MM.1S (cell line): ENCODE measurements at regions not wholly inside any gene's neighbourhood (a gene's known extent, or its start where the extent isn't known, plus 50 kb on each side); places are given as distances from the start of the nearest gene placed in this dataset.
A peak's percentile ranks its signal among the peaks of the same experiment; 100 is the strongest.

Source experiments
- DNase-seq: peaks from one replicate; pipeline ENCODE4 v3.0.0-alpha.2; 2015
- H2AFZ ChIP-seq: fragments of 300-600 bp; sonication (generic); 2 replicates; pipeline ENCODE4 v1.6.0; 2016; ENCODE audit warnings: antibody characterized with exemption, low read length
- H3F3A ChIP-seq: fragments of 300-600 bp; sonication (generic); 2 replicates; pipeline ENCODE4 v1.6.1; 2016; ENCODE audit warnings: mild to moderate bottlenecking, antibody characterized with exemption, low read length, moderate library complexity, mixed read lengths; ENCODE audit not compliant: insufficient read depth
- H3K27ac ChIP-seq: fragments of 300-600 bp; sonication (generic); 2 replicates; pipeline ENCODE4 v1.5.1; 2016; ENCODE audit warnings: mild to moderate bottlenecking, low read length
- H3K27me3 ChIP-seq: fragments of 300-600 bp; sonication (generic); replicated peaks from 2 replicates; pipeline ENCODE4 v1.6.0; 2016; ENCODE audit warnings: low read length; ENCODE audit not compliant: insufficient read depth
- H3K36me3 ChIP-seq: fragments of 300-600 bp; sonication (generic); replicated peaks from 2 replicates; pipeline ENCODE4 v1.6.1; 2016; ENCODE audit warnings: mild to moderate bottlenecking, low read length, mixed read lengths; ENCODE audit not compliant: insufficient read depth
- H3K4me1 ChIP-seq: fragments of 300-600 bp; sonication (generic); 2 replicates; pipeline ENCODE4 v1.6.1; 2016; ENCODE audit warnings: low read length, mixed read lengths
- H3K4me2 ChIP-seq: fragments of 300-600 bp; sonication (generic); 2 replicates; pipeline ENCODE4 v1.6.0; 2016; ENCODE audit warnings: low read depth, low read length
- H3K4me3 ChIP-seq: fragments of 300-600 bp; sonication (generic); 2 replicates; pipeline ENCODE4 v1.5.1; 2016; ENCODE audit warnings: low read length, mixed read lengths
- H3K79me2 ChIP-seq: fragments of 300-600 bp; sonication (generic); 2 replicates; pipeline ENCODE4 v1.6.1; 2016; ENCODE audit warnings: mixed run types, low read length, mixed read lengths
- H3K9ac ChIP-seq: fragments of 300-600 bp; sonication (generic); 2 replicates; pipeline ENCODE4 v1.6.1; 2016; ENCODE audit warnings: low read length, mixed read lengths
- H3K9me2 ChIP-seq: fragments of 300-600 bp; sonication (generic); replicated peaks from 2 replicates; pipeline ENCODE4 v1.6.1; 2016; ENCODE audit warnings: mild to moderate bottlenecking, low read length, mixed read lengths; ENCODE audit not compliant: insufficient read depth
- H3K9me3 ChIP-seq: fragments of 300-600 bp; sonication (generic); replicated peaks from 2 replicates; pipeline ENCODE4 v1.6.1; 2016; ENCODE audit warnings: mild to moderate bottlenecking, low read length, mixed read lengths; ENCODE audit not compliant: insufficient read depth
- H4K20me1 ChIP-seq: fragments of 300-600 bp; sonication (generic); 2 replicates; pipeline ENCODE4 v1.6.1; 2016; ENCODE audit warnings: mild to moderate bottlenecking, low read length, moderate library complexity, mixed read lengths; ENCODE audit not compliant: insufficient read depth
- EZH2 ChIP-seq: fragments of 300-600 bp; sonication (generic); optimal IDR thresholded peaks from 2 replicates; pipeline ENCODE3; 2017; ENCODE audit warnings: low read depth, mild to moderate bottlenecking, antibody characterized with exemption, low read length, mixed read lengths
- EZH2phosphoT487 ChIP-seq: fragments of 300-600 bp; sonication (generic); IDR thresholded peaks from 2 replicates; pipeline ENCODE4 v1.6.1; 2018; ENCODE audit warnings: antibody characterized with exemption, low read length
- TF ChIP-seq, protein P1 (sequence below): fragments of 300-600 bp; sonication (generic); IDR thresholded peaks from 2 replicates; pipeline ENCODE4 v1.5.1; 2016; ENCODE audit warnings: antibody characterized with exemption, low read length, mixed read lengths

DNA sequence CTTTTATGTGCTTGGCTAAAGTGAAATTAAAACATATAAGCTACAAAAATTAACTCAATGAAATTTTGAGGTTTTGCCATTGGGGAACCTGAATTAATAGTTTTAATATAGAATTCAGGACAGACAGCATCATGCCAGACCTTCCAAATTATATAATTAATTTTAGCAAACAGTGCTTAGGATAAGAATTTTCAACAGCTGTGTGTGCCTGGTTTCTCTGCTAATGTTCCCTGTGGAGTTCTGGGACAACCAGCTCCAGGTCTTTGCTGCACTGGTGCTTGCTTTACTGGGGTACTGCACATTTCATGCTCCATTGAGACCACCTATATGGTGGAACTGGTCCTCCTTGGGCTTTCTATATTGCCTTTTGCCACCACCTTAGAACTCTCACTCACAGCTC lies 199.5 kb downstream of the NDFIP2 start:
- Histone ChIP-seq H3K36me3 (no peaks in the 10 kb centered on the region), H3K4me3 (no peak overlapping the region), H2AFZ (no peak overlapping the region), H3K4me2 (no peak overlapping the region), H3K27ac (no peak overlapping the region), H3K79me2 (no peaks in the 10 kb centered on the region), H3K9me2 (no peaks in the 10 kb centered on the region), H3K4me1 (no peaks in the 10 kb centered on the region), H3K27me3 (no peaks in the 10 kb centered on the region), H3K9me3 (no peaks in the 10 kb centered on the region), H3F3A (no peaks in the 10 kb centered on the region), H4K20me1 (no peaks in the 10 kb centered on the region), H3K9ac (no peak overlapping the region)
- no peak for TF ChIP-seq EZH2phosphoT487
- DNase-seq, result no peak

DNA sequence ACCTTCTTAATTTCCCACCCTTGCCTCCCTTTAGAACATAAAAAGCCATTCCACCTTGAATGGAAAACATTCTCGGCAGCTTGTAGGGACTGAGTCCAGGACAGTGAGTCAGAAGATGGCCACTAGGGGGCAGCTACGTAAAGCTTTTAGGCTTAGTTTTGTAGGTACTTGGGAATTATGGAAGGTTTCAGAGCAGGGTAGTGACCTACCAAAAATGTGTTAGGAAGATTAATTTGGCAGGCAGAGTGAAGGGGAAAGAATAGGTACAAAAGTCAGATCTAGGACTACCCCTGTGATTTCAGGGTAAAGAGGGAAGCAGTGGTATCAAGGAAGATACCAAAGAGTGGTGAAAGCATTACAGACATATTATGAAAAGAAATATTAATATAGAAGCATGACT lies 198.4 kb downstream of the NDFIP2 start:
- H3K4me3 ChIP-seq, result no peak overlapping the region
- H3K27ac ChIP-seq, result no peak overlapping the region
- TF ChIP-seq, protein P1, sequence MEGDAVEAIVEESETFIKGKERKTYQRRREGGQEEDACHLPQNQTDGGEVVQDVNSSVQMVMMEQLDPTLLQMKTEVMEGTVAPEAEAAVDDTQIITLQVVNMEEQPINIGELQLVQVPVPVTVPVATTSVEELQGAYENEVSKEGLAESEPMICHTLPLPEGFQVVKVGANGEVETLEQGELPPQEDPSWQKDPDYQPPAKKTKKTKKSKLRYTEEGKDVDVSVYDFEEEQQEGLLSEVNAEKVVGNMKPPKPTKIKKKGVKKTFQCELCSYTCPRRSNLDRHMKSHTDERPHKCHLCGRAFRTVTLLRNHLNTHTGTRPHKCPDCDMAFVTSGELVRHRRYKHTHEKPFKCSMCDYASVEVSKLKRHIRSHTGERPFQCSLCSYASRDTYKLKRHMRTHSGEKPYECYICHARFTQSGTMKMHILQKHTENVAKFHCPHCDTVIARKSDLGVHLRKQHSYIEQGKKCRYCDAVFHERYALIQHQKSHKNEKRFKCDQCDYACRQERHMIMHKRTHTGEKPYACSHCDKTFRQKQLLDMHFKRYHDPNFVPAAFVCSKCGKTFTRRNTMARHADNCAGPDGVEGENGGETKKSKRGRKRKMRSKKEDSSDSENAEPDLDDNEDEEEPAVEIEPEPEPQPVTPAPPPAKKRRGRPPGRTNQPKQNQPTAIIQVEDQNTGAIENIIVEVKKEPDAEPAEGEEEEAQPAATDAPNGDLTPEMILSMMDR, result peak; percentile 90
- TF ChIP-seq EZH2phosphoT487, result no peak
- no peaks in the 10 kb centered on the region for H3K79me2 ChIP-seq
- H3F3A ChIP-seq, result no peaks in the 10 kb centered on the region
- H3K9me3 ChIP-seq, result no peaks in the 10 kb centered on the region
- no peaks in the 10 kb centered on the region for H4K20me1 ChIP-seq
- no peaks in the 10 kb centered on the region for H3K36me3 ChIP-seq
- H3K27me3 ChIP-seq, result no peaks in the 10 kb centered on the region
- H3K4me1 ChIP-seq, result no peaks in the 10 kb centered on the region
- no peak overlapping the region for H2AFZ ChIP-seq
- no peak overlapping the region for H3K4me2 ChIP-seq
- no peaks in the 10 kb centered on the region for H3K9me2 ChIP-seq
- DNase-seq, result peak; percentile 62
- H3K9ac ChIP-seq, result no peak overlapping the region

DNA sequence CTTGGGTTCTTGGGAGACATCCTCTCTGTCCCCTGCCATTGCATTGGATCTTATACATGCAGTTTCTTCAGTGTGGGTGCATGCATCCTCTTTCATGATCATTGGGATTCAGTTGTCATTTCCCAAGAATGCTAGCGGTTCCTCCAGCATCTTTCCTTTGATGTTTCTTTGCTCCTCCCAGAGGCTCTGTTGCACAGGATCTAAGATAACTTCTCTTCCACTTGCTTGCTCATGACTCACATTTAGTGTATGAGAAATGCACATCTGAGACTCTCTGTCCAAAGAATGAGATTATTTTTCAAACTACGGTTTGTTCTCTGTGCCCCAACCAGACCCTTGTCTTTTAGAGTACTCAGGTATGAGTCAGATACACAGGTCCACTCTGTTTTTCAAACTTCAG lies 197.1 kb downstream of the NDFIP2 start:
- Histone ChIP-seq H3K4me3 (no peak overlapping the region), H3F3A (no peaks in the 10 kb centered on the region), H3K9ac (no peak overlapping the region), H4K20me1 (no peaks in the 10 kb centered on the region), H3K27me3 (no peaks in the 10 kb centered on the region), H2AFZ (no peak overlapping the region), H3K9me2 (no peaks in the 10 kb centered on the region), H3K36me3 (no peaks in the 10 kb centered on the region), H3K4me2 (no peak overlapping the region), H3K9me3 (no peaks in the 10 kb centered on the region), H3K4me1 (no peaks in the 10 kb centered on the region), H3K79me2 (no peaks in the 10 kb centered on the region), H3K27ac (no peak overlapping the region)
- no peak for DNase-seq
- TF ChIP-seq EZH2phosphoT487, result no peak
- TF ChIP-seq, protein P1, result no peak
- TF ChIP-seq EZH2, result no peak

DNA sequence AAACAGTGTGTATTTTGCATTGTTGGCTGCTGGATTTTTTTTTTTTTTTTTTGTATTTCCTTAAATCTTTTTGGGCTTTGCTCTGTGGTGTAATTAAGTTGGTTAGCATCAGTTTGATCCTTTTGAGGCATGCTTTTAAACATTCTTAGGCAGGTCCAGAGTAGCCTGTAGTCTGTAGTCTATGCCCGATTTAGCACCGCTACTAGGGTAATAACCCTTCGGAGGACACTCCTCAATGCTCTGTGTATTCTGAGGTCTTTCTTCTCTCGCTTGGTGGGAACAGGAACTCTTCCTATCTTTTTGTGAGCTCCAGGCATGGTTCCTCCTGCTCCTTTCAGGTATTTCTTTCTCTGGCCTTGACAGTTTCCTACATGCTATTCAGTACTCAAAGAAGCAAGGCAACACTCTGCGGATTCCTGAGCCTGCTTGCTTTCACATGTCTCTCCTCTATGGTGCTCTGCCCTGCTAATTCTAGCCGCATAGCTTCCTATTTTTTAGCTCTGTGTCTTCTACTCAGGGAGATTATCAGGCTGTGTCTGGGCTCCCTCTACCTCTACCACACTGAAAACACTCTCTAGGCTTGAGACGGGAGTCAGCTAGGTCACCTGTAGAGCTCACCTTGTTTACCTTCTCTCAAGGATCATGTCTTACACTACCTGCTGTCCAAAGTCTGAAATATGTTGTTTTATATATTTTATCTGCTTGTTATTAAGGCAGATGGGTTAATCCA lies 195.1 kb downstream of the NDFIP2 start:
- TF ChIP-seq EZH2 (no peak), EZH2phosphoT487 (no peak)
- TF ChIP-seq, protein P1, result no peak
- no peak overlapping the region for H3K4me3 ChIP-seq
- no peaks in the 10 kb centered on the region for H3K4me1 ChIP-seq
- no peaks in the 10 kb centered on the region for H3K9me3 ChIP-seq
- no peak overlapping the region for H2AFZ ChIP-seq
- H3K79me2 ChIP-seq, result no peaks in the 10 kb centered on the region
- H3K36me3 ChIP-seq, result no peaks in the 10 kb centered on the region
- H3K4me2 ChIP-seq, result no peak overlapping the region
- no peak overlapping the region for H3K9ac ChIP-seq
- DNase-seq, result no peak
- no peaks in the 10 kb centered on the region for H4K20me1 ChIP-seq
- no peaks in the 10 kb centered on the region for H3K9me2 ChIP-seq
- no peaks in the 10 kb centered on the region for H3F3A ChIP-seq
- H3K27ac ChIP-seq, result no peak overlapping the region
- no peaks in the 10 kb centered on the region for H3K27me3 ChIP-seq
